Activated CD4-positive, alpha-beta T cell treated with anti-CD3 and anti-CD28 coated beads, Interleukin-2, amount 10 ng/mL, durations not matched to agents 7 days and 5 days (primary cell): ENCODE measurements at regions not wholly inside any gene's neighbourhood (a gene's known extent, or its start where the extent isn't known, plus 50 kb on each side); places are given as distances from the start of the nearest gene placed in this dataset. TPM values are rescaled to one million over a fixed set of nuclear protein-coding genes. Genes with fewer than 3 reads are reported as not detected.

Experiments used
- CTCF ChIA-PET: fragments of 350-600 bp; sonication (Branson Sonifier 250); formaldehyde crosslinking; loops from one replicate; lab custom pipeline; 2021; ENCODE audit warnings: antibody characterized with exemption; lab: Charles Lee
- POLR2A ChIA-PET: fragments of 350-600 bp; sonication (Branson Sonifier 250); formaldehyde crosslinking; loops from one replicate; lab custom pipeline; 2021; ENCODE audit warnings: antibody characterized with exemption; lab: Charles Lee
- DNase-seq: peaks from one replicate; pipeline ENCODE4 v3.0.0-alpha.2; 2020
- H3K27ac Mint-ChIP-seq: one replicate; pipeline ENCODE4 v1.8.0; 2021; ENCODE audit warnings: mild to moderate bottlenecking, moderate library complexity, mixed read lengths
- H3K27me3 Mint-ChIP-seq: one replicate; pipeline ENCODE4 v1.8.0; 2021; ENCODE audit warnings: mixed read lengths
- H3K36me3 Mint-ChIP-seq: one replicate; pipeline ENCODE4 v1.8.0; 2021; ENCODE audit warnings: low read depth, mixed read lengths
- H3K4me1 Mint-ChIP-seq: one replicate; pipeline ENCODE4 v1.8.0; 2021; ENCODE audit warnings: mixed read lengths
- H3K4me3 Mint-ChIP-seq: one replicate; pipeline ENCODE4 v1.8.0; 2021; ENCODE audit warnings: mild to moderate bottlenecking, moderate library complexity, mixed read lengths
- H3K9me3 Mint-ChIP-seq: one replicate; pipeline ENCODE4 v1.8.0; 2021; ENCODE audit warnings: mixed read lengths
- microRNA-seq: library from miRNA; unstranded; fragments of <30 nt; microRNA quantifications from one replicate; pipeline ENCODE4 v1.2.0, GENCODE V29; 2021; ENCODE audit warnings: borderline microRNAs expressed, borderline replicate concordance

DNA sequence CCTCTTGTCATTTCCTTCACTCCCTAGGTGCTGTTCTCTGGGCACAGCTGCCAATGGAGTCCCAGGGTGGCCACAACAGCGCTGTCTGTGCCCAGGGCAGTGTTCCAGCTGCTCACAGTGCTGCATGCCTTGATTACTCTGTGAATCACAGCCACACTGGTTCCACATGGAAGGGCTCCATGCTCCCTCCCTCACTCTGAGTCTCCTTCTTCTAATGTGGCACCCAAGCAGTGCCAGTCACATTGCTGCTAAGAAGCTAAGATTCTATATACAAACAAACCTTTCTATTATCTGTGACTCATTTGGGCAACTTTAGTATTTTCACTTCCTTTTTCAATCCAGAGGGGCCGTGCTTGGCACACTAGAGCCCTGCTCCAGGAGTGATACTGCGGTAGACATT, 248.7 kb downstream of the TDRD3 start:
- ChIA-PET CTCF (no interaction called here), POLR2A (no interaction called here)
- H3K9me3 Mint-ChIP-seq, result no peaks in the 10 kb centered on the region
- H3K4me3 Mint-ChIP-seq, result no peak overlapping the region
- DNase-seq, result no peak
- H3K36me3 Mint-ChIP-seq, result no peaks in the 10 kb centered on the region
- H3K4me1 Mint-ChIP-seq, result no peaks in the 10 kb centered on the region
- H3K27ac Mint-ChIP-seq, result no peak overlapping the region
- H3K27me3 Mint-ChIP-seq, result no peaks in the 10 kb centered on the region

DNA sequence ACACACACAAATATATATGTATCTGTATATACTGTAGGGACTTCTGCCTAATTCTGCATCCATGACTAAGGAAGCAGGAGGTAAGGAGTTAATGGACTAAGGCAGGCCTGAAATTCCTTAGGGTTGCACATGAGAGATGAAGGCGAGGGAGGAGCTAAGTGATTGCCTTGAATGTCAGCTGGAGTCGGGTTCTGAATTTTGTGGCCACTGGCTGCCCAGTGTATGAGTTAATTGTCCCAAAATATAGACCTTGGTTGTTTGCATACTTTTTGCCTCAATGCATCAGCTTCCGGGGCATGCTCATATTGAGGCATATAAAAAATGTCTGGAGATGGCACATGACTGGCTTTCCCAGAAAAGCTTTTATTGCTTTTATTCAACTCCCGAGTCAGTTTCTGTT, 245.5 kb downstream of the TDRD3 start:
- no peak for DNase-seq
- no peaks in the 10 kb centered on the region for H3K9me3 Mint-ChIP-seq
- H3K27ac Mint-ChIP-seq, result no peak overlapping the region
- ChIA-PET POLR2A (no interaction called here), CTCF (no interaction called here)
- H3K36me3 Mint-ChIP-seq, result no peaks in the 10 kb centered on the region
- no peaks in the 10 kb centered on the region for H3K4me1 Mint-ChIP-seq
- H3K4me3 Mint-ChIP-seq, result no peak overlapping the region
- H3K27me3 Mint-ChIP-seq, result no peaks in the 10 kb centered on the region

DNA sequence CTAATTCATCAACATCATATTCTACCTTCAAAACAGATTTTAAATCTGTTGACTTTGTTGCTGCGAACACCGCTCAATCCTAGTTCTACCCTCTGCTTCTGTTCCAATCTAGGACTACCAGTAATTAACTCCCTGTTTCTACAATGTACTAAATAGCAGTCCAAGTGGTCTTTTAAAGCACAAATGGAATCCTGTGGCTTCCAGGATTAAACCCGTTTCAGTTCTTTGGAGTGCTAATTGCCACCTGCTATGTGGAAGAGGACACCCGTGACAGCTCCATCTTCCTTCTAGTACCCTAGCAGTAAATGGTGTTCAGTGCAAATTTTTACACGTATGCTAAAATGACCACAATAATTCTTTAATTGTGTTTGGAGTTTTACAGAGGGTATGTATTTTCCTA, 232.1 kb downstream of the TDRD3 start:
- POLR2A ChIA-PET, result no interaction called here
- no peaks in the 10 kb centered on the region for H3K4me1 Mint-ChIP-seq
- no peaks in the 10 kb centered on the region for H3K27me3 Mint-ChIP-seq
- no peaks in the 10 kb centered on the region for H3K9me3 Mint-ChIP-seq
- no peak overlapping the region for H3K27ac Mint-ChIP-seq
- no peaks in the 10 kb centered on the region for H3K36me3 Mint-ChIP-seq
- CTCF ChIA-PET, result no interaction called here
- H3K4me3 Mint-ChIP-seq, result no peak overlapping the region
- DNase-seq, result no peak

DNA sequence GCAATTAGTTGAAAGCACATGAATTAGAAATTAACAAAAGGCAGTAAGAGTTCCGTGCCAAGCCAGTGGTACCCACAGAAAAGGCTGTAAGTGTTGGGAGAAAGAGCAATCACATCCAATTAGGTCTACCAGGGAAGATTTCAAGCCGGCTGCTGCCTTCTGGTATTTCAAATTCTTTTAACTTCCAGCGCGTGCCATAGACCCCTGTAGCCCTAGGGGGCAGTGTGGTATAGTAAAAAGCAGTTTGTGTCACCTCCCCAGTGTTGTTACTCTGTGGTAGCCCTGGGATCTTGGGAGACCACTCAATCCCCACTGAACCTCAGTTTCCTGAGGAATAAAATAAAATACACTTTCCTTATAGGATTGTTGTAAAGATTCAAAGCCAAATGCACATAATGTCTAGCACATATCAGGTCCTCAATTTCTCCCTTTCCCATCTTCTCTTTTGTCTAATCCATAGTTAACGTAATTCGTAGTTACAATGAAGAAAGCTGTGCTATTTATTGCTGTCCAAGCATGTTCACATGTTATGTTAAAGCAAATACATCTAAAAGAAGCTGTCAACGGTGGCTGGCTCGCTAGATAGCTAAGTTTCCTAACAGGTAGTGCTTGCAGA, 230.2 kb downstream of the TDRD3 start:
- Mint-ChIP-seq H3K27ac (no peak overlapping the region), H3K27me3 (no peaks in the 10 kb centered on the region), H3K36me3 (no peaks in the 10 kb centered on the region), H3K4me1 (no peaks in the 10 kb centered on the region), H3K4me3 (no peak overlapping the region), H3K9me3 (no peaks in the 10 kb centered on the region)
- CTCF ChIA-PET, result no interaction called here
- POLR2A ChIA-PET, result no interaction called here
- no peak for DNase-seq

Small RNA genes in the stretch of these regions (microRNA-seq; reads per million reads assigned to microRNA genes)
- not detected for gene MIR3169
